MM.1S (cell line): ENCODE measurements at regions not wholly inside any gene's neighbourhood (a gene's known extent, or its start where the extent isn't known, plus 50 kb on each side); places are given as distances from the start of the nearest gene placed in this dataset.

Experiments
- EZH2 ChIP-seq: fragments of 300-600 bp; sonication (generic); optimal IDR thresholded peaks from 2 replicates; pipeline ENCODE3; 2017; ENCODE audit warnings: low read depth, mild to moderate bottlenecking, antibody characterized with exemption, low read length, mixed read lengths
- EZH2phosphoT487 ChIP-seq: fragments of 300-600 bp; sonication (generic); IDR thresholded peaks from 2 replicates; pipeline ENCODE4 v1.6.1; 2018; ENCODE audit warnings: antibody characterized with exemption, low read length
- TF ChIP-seq, protein P1 (sequence below): fragments of 300-600 bp; sonication (generic); IDR thresholded peaks from 2 replicates; pipeline ENCODE4 v1.5.1; 2016; ENCODE audit warnings: antibody characterized with exemption, low read length, mixed read lengths

DNA sequence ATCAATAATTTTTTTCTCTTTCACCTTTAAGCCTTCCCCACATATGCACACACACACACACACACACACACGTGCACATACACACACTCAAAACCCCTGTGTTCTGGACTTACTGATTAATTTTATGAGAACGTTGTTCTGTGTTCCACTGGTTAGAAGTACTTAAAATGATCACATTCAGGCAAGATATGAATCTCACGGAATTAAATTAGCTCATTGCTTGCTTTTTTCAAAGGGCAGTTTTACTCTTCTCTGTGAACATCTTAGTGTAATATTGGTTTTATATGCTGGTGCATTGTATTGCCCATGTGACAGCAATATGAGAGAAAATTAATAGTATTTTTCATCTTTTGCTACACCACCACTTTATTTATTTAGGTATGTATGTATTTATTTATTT, 377.3 kb upstream of the RBFOX1 start:
- TF ChIP-seq, protein P1, sequence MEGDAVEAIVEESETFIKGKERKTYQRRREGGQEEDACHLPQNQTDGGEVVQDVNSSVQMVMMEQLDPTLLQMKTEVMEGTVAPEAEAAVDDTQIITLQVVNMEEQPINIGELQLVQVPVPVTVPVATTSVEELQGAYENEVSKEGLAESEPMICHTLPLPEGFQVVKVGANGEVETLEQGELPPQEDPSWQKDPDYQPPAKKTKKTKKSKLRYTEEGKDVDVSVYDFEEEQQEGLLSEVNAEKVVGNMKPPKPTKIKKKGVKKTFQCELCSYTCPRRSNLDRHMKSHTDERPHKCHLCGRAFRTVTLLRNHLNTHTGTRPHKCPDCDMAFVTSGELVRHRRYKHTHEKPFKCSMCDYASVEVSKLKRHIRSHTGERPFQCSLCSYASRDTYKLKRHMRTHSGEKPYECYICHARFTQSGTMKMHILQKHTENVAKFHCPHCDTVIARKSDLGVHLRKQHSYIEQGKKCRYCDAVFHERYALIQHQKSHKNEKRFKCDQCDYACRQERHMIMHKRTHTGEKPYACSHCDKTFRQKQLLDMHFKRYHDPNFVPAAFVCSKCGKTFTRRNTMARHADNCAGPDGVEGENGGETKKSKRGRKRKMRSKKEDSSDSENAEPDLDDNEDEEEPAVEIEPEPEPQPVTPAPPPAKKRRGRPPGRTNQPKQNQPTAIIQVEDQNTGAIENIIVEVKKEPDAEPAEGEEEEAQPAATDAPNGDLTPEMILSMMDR: no peak
- no peak for TF ChIP-seq EZH2
- TF ChIP-seq EZH2phosphoT487: no peak
